ENCODE measurements at regions not wholly inside any gene's neighbourhood (a gene's known extent, or its start where the extent isn't known, plus 50 kb on each side); places are given as distances from the start of the nearest gene placed in this dataset.

DNA sequence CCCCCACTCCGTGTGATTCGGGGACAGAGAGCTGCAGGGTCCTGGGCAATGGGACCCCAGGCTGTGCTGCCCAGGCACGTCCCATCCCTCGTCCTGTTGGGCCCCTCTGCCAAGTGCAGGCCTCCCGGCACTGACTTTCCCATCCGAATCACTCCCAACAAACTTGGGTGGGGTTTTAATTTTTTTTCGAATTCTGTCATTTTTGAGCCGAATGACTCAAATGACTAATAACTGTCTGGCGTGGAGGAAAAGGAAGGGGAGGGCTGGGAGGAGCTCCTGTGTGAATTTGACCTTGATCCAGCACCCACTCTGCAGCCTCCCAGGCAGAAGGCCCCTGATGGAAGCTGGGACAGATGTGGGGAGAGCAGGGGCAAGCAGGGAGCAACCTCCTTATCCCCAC, 1173.2 kb downstream of the BRD1 start:
- Mint-ChIP-seq H3K27ac (no peak overlapping the region), H3K27me3 (ENCODE audit: insufficient read depth, low read depth, poor library complexity) (peaks cover 3% of the 10 kb centered on the region), H3K9me3 (no peaks in the 10 kb centered on the region), H3K4me3 (no peak overlapping the region), H3K36me3 (ENCODE audit: low read depth) (peaks cover 3% of the 10 kb centered on the region; the same call in 1 of the 3 replicates), H3K4me1 (no peaks in the 10 kb centered on the region; the same call in 2 of the 3 replicates)
- Histone ChIP-seq H3K27me3 (ENCODE audit: insufficient read depth) (no peaks in the 10 kb centered on the region), H3K9me2 (ENCODE audit: insufficient read depth) (no peaks in the 10 kb centered on the region), H3K79me2 (replicated peaks; ENCODE audit: insufficient read depth) (no peaks in the 10 kb centered on the region), H2AFZ (no peak overlapping the region), H4K20me1 (replicated peaks; ENCODE audit: insufficient read depth) (no peaks in the 10 kb centered on the region), H3K36me3 (ENCODE audit: insufficient read depth) (no peaks in the 10 kb centered on the region), H3K27ac (ENCODE audit: low read depth) (no peak overlapping the region), H3K4me3 (no peak overlapping the region), H3F3A (replicated peaks; ENCODE audit: low read depth) (no peaks in the 10 kb centered on the region), H3K4me2 (no peak overlapping the region), H3K4me1 (ENCODE audit: insufficient read depth) (no peaks in the 10 kb centered on the region)
- DNase-seq (ENCODE audit: low spot score) (no peak), ATAC-seq (no peak)
- TF ChIP-seq CREB1 (CRISPR knock-in tag; IDR thresholded peaks at IDR 0.05; ENCODE audit: low read depth) (no peak), NANOG (IDR thresholded peaks at IDR 0.05; ENCODE audit: borderline replicate concordance) (no peak), STAT1 (IDR thresholded peaks at IDR 0.05; ENCODE audit: unreplicated experiment) (no peak), REST (IDR thresholded peaks at IDR 0.05; ENCODE audit: unreplicated experiment) (no peak), EZH2 (IDR thresholded peaks at IDR 0.05; ENCODE audit: low read depth, unreplicated experiment) (no peak), ZNF331 (CRISPR knock-in tag; IDR thresholded peaks at IDR 0.05; ENCODE audit: low read depth) (no peak), EZH2phosphoT487 (IDR thresholded peaks at IDR 0.05; ENCODE audit: unreplicated experiment) (no peak), ZNF114 (CRISPR knock-in tag; IDR thresholded peaks at IDR 0.05) (no peak), JUNB (IDR thresholded peaks at IDR 0.05; ENCODE audit: unreplicated experiment) (no peak), POLR2AphosphoS5 (IDR thresholded peaks at IDR 0.05; ENCODE audit: low read depth) (no peak), CTCF (conservative IDR thresholded peaks at IDR 0.05; ENCODE audit: low read depth in 2 of 2) (no peak)
- TF ChIP-seq, protein P1, sequence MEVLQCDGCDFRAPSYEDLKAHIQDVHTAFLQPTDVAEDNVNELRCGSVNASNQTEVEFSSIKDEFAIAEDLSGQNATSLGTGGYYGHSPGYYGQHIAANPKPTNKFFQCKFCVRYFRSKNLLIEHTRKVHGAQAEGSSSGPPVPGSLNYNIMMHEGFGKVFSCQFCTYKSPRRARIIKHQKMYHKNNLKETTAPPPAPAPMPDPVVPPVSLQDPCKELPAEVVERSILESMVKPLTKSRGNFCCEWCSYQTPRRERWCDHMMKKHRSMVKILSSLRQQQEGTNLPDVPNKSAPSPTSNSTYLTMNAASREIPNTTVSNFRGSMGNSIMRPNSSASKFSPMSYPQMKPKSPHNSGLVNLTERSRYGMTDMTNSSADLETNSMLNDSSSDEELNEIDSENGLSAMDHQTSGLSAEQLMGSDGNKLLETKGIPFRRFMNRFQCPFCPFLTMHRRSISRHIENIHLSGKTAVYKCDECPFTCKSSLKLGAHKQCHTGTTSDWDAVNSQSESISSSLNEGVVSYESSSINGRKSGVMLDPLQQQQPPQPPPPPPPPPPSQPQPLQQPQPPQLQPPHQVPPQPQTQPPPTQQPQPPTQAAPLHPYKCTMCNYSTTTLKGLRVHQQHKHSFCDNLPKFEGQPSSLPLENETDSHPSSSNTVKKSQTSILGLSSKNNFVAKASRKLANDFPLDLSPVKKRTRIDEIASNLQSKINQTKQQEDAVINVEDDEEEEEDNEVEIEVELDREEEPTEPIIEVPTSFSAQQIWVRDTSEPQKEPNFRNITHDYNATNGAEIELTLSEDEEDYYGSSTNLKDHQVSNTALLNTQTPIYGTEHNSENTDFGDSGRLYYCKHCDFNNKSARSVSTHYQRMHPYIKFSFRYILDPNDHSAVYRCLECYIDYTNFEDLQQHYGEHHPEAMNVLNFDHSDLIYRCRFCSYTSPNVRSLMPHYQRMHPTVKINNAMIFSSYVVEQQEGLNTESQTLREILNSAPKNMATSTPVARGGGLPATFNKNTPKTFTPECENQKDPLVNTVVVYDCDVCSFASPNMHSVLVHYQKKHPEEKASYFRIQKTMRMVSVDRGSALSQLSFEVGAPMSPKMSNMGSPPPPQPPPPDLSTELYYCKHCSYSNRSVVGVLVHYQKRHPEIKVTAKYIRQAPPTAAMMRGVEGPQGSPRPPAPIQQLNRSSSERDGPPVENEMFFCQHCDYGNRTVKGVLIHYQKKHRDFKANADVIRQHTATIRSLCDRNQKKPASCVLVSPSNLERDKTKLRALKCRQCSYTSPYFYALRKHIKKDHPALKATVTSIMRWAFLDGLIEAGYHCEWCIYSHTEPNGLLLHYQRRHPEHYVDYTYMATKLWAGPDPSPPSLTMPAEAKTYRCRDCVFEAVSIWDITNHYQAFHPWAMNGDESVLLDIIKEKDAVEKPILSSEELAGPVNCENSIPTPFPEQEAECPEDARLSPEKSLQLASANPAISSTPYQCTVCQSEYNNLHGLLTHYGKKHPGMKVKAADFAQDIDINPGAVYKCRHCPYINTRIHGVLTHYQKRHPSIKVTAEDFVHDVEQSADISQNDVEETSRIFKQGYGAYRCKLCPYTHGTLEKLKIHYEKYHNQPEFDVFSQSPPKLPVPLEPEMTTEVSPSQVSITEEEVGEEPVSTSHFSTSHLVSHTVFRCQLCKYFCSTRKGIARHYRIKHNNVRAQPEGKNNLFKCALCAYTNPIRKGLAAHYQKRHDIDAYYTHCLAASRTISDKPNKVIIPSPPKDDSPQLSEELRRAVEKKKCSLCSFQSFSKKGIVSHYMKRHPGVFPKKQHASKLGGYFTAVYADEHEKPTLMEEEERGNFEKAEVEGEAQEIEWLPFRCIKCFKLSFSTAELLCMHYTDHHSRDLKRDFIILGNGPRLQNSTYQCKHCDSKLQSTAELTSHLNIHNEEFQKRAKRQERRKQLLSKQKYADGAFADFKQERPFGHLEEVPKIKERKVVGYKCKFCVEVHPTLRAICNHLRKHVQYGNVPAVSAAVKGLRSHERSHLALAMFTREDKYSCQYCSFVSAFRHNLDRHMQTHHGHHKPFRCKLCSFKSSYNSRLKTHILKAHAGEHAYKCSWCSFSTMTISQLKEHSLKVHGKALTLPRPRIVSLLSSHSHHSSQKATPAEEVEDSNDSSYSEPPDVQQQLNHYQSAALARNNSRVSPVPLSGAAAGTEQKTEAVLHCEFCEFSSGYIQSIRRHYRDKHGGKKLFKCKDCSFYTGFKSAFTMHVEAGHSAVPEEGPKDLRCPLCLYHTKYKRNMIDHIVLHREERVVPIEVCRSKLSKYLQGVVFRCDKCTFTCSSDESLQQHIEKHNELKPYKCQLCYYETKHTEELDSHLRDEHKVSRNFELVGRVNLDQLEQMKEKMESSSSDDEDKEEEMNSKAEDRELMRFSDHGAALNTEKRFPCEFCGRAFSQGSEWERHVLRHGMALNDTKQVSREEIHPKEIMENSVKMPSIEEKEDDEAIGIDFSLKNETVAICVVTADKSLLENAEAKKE (CRISPR knock-in tag; IDR thresholded peaks at IDR 0.05), result no peak
- TF ChIP-seq, protein P2, sequence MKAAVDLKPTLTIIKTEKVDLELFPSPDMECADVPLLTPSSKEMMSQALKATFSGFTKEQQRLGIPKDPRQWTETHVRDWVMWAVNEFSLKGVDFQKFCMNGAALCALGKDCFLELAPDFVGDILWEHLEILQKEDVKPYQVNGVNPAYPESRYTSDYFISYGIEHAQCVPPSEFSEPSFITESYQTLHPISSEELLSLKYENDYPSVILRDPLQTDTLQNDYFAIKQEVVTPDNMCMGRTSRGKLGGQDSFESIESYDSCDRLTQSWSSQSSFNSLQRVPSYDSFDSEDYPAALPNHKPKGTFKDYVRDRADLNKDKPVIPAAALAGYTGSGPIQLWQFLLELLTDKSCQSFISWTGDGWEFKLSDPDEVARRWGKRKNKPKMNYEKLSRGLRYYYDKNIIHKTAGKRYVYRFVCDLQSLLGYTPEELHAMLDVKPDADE (IDR thresholded peaks at IDR 0.05), result no peak

Measured in GM23338 (cell line).